Bronchial epithelial cell (primary cell): ENCODE measurements at regions not wholly inside any gene's neighbourhood (a gene's known extent, or its start where the extent isn't known, plus 50 kb on each side); places are given as distances from the start of the nearest gene placed in this dataset.

Experiments
- DNase-seq: peaks from one replicate; pipeline ENCODE4 v3.0.0-alpha.2; 2010; ENCODE audit warnings: low read depth
- FAIRE-seq: peaks from 2 replicates; lab custom pipeline; 2011; peaks lifted over from hg19 to GRCh38; lab: Jason Lieb, UNC
- H3K27me3 ChIP-seq: 2 replicates; pipeline ENCODE4 v1.5.1; 2011; ENCODE audit warnings: low read length; ENCODE audit not compliant: control insufficient read depth, insufficient read depth
- H3K36me3 ChIP-seq: 2 replicates; pipeline ENCODE4 v1.5.1; 2011; ENCODE audit warnings: low read length; ENCODE audit not compliant: control insufficient read depth, insufficient read depth
- H3K4me3 ChIP-seq: 2 replicates; pipeline ENCODE4 v1.5.1; 2011; ENCODE audit warnings: mild to moderate bottlenecking, low read depth, low read length, control low read depth
- CTCF ChIP-seq: IDR thresholded peaks from 2 replicates; pipeline ENCODE4 v1.5.1; 2011; ENCODE audit warnings: mild to moderate bottlenecking, moderate library complexity, low read length, control low read depth, inconsistent platforms; ENCODE audit not compliant: insufficient read depth, severe bottlenecking

GRCh38 chr1:221335161-221336101, 406.5 kb downstream of the DUSP10 start:
- Histone ChIP-seq H3K27me3 (no peaks in the 10 kb centered on the region), H3K4me3 (no peak overlapping the region), H3K36me3 (no peaks in the 10 kb centered on the region)
- DNase-seq (peak; percentile 7), FAIRE-seq (no peak)
- no peak for TF ChIP-seq CTCF

- Histone ChIP-seq H3K27me3 (no peaks in the 10 kb centered on the region), H3K4me3 (no peak overlapping the region), H3K36me3 (no peaks in the 10 kb centered on the region)
- no peak for TF ChIP-seq CTCF
- peak; percentile 13 for FAIRE-seq
- no peak for DNase-seq
Measured at GRCh38 chr1:221336126-221336525, 405.8 kb downstream of the DUSP10 start.

GRCh38 chr1:221337106-221337505, 404.8 kb downstream of the DUSP10 start:
- Histone ChIP-seq H3K4me3 (no peak overlapping the region), H3K36me3 (no peaks in the 10 kb centered on the region), H3K27me3 (no peaks in the 10 kb centered on the region)
- DNase-seq (no peak), FAIRE-seq (no peak)
- no peak for TF ChIP-seq CTCF

- no peak for TF ChIP-seq CTCF
- H3K27me3 ChIP-seq: no peaks in the 10 kb centered on the region
- H3K36me3 ChIP-seq: no peaks in the 10 kb centered on the region
- no peak overlapping the region for H3K4me3 ChIP-seq
- no peak for DNase-seq
- FAIRE-seq: no peak
Measured at GRCh38 chr1:221343136-221343535, 398.8 kb downstream of the DUSP10 start.

- Histone ChIP-seq H3K36me3 (no peaks in the 10 kb centered on the region), H3K27me3 (no peaks in the 10 kb centered on the region), H3K4me3 (no peak overlapping the region)
- DNase-seq: no peak
- no peak for FAIRE-seq
- TF ChIP-seq CTCF: no peak
Measured at GRCh38 chr1:221343607-221344006, 398.3 kb downstream of the DUSP10 start.
